ENCODE measurements at regions not wholly inside any gene's neighbourhood (a gene's known extent, or its start where the extent isn't known, plus 50 kb on each side); places are given as distances from the start of the nearest gene placed in this dataset.

- POLR2A ChIA-PET, result interaction anchor here (0.6 to 2.0 kb wide), 8 partner anchors 9 to 266 kb away, joined by 3 to 6 read pairs (median 3); no protein-coding TSS in a partner anchor
- H3K27me3 ChIP-seq (ENCODE audit: control insufficient read depth in 2 of 2, insufficient read depth in 2 of 2, low read length in 2 of 2), result no peaks in the 10 kb centered on the region
- peak; percentile 75 to 82 (median 79) for DNase-seq (ENCODE audit: extremely low read depth in 1 of 4, low spot score in 3 of 4)
- no peak overlapping the region; the same call in 1 of the 2 replicates for H3K4me2 ChIP-seq (ENCODE audit: insufficient read depth, low read length)
- H3K9me3 ChIP-seq (replicated peaks; ENCODE audit: control insufficient read depth, insufficient read depth, low read depth, low read length), result no peaks in the 10 kb centered on the region
- H3K27ac ChIP-seq (ENCODE audit: extremely low read depth, low read depth, low read length), result no peak overlapping the region
- H3K4me1 ChIP-seq (replicated peaks in 1 of 2; ENCODE audit: control insufficient read depth in 2 of 2, insufficient read depth in 2 of 2, low read length in 2 of 2), result peaks cover 27 to 67% of the 10 kb centered on the region in 2 experiments
- no peaks in the 10 kb centered on the region for H3K79me2 ChIP-seq (ENCODE audit: control insufficient read depth, insufficient read depth, low read length)
- BruUV-seq (replicated peaks), result no TSS peak
- peak overlapping the region in 1 of 2 experiments; percentile 79; a peak in 1 of 4 replicates for H3K9ac ChIP-seq (ENCODE audit: insufficient read depth in 1 of 2, low read depth in 2 of 2, low read length in 2 of 2)
- H3K4me3 ChIP-seq, result no peak overlapping the region
- H3K9me1 ChIP-seq (ENCODE audit: control insufficient read depth, insufficient read depth, low read length), result no peaks in the 10 kb centered on the region
- intact Hi-C loops (cut with micrococcal nuclease), result no loop called here
- H2AFZ ChIP-seq (ENCODE audit: low read depth, low read length), result peak overlapping the region; percentile 40; the same call in 1 of the 2 replicates
- ATAC-seq, result peak; percentile 82
- no peaks in the 10 kb centered on the region for H3K36me3 ChIP-seq (ENCODE audit: control insufficient read depth, insufficient read depth, low read length)
- FAIRE-seq, result peak; percentile 95
- CTCF ChIA-PET (ENCODE audit: low intra/inter-chr PET ratio), result no interaction called here
- 24% methylated on average over 4 of the region's 4 CpGs for WGBS (ENCODE audit: insufficient coverage, low coverage, missing lambda C conversion rate)
- H4K20me1 ChIP-seq (replicated peaks; ENCODE audit: control insufficient read depth, insufficient read depth, low read length), result no peaks in the 10 kb centered on the region
- in situ Hi-C loops (cut with MboI), result no loop called here
- TF ChIP-seq ZNF143 (CRISPR knock-in tag; IDR thresholded peaks at IDR 0.05) (peak; percentile 86), ELF1 (tag; IDR thresholded peaks at IDR 0.05) (peak; percentile 77), HLTF (IDR thresholded peaks at IDR 0.05) (0 out of 2 replicates have a peak, but pooled peaks have one; percentile 57), FOXK2 (conservative IDR thresholded peaks at IDR 0.05 in 1 of 2, IDR thresholded peaks at IDR 0.05 in 1 of 2; ENCODE audit: low read depth in 2 of 2) (peak; percentile 51 to 68; a peak in 2 of 4 replicates), ARID1B (IDR thresholded peaks at IDR 0.05) (no peak), DEAF1 (CRISPR knock-in tag; IDR thresholded peaks at IDR 0.05) (0 out of 2 replicates have a peak, but pooled peaks have one; percentile 21), GTF2F1 (IDR thresholded peaks at IDR 0.05; ENCODE audit: low read depth, low read length) (no peak), EP400 (IDR thresholded peaks at IDR 0.05) (no peak), CREB3L1 (IDR thresholded peaks at IDR 0.05; ENCODE audit: borderline replicate concordance, low read depth) (peak; percentile 47; the same call in 1 of the 2 replicates), LCOR (CRISPR knock-in tag; IDR thresholded peaks at IDR 0.05) (peak; percentile 97), HDAC2 (IDR thresholded peaks at IDR 0.05) (0 out of 2 replicates have a peak, but pooled peaks have one; percentile 23), ZBTB5 (IDR thresholded peaks at IDR 0.05) (no peak), GABPA (tag; conservative IDR thresholded peaks at IDR 0.05; ENCODE audit: low read depth) (peak; percentile 28; the same call in 1 of the 2 replicates)
- TF ChIP-seq, protein P1, sequence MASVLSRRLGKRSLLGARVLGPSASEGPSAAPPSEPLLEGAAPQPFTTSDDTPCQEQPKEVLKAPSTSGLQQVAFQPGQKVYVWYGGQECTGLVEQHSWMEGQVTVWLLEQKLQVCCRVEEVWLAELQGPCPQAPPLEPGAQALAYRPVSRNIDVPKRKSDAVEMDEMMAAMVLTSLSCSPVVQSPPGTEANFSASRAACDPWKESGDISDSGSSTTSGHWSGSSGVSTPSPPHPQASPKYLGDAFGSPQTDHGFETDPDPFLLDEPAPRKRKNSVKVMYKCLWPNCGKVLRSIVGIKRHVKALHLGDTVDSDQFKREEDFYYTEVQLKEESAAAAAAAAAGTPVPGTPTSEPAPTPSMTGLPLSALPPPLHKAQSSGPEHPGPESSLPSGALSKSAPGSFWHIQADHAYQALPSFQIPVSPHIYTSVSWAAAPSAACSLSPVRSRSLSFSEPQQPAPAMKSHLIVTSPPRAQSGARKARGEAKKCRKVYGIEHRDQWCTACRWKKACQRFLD (CRISPR knock-in tag; IDR thresholded peaks at IDR 0.05), result 0 out of 2 replicates have a peak, but pooled peaks have one; percentile 18
Measured at GRCh38 chr6:44052419-44053023, 74.7 kb downstream of the MRPL14 start.

Measured in K562 (cell line).